GDM1 (cell line): ENCODE measurements at regions not wholly inside any gene's neighbourhood (a gene's known extent, or its start where the extent isn't known, plus 50 kb on each side); places are given as distances from the start of the nearest gene placed in this dataset.

Experiments used
- DNase-seq: peaks from one replicate; lab custom pipeline; 2025; lab: John Stamatoyannopoulos, UW

DNA sequence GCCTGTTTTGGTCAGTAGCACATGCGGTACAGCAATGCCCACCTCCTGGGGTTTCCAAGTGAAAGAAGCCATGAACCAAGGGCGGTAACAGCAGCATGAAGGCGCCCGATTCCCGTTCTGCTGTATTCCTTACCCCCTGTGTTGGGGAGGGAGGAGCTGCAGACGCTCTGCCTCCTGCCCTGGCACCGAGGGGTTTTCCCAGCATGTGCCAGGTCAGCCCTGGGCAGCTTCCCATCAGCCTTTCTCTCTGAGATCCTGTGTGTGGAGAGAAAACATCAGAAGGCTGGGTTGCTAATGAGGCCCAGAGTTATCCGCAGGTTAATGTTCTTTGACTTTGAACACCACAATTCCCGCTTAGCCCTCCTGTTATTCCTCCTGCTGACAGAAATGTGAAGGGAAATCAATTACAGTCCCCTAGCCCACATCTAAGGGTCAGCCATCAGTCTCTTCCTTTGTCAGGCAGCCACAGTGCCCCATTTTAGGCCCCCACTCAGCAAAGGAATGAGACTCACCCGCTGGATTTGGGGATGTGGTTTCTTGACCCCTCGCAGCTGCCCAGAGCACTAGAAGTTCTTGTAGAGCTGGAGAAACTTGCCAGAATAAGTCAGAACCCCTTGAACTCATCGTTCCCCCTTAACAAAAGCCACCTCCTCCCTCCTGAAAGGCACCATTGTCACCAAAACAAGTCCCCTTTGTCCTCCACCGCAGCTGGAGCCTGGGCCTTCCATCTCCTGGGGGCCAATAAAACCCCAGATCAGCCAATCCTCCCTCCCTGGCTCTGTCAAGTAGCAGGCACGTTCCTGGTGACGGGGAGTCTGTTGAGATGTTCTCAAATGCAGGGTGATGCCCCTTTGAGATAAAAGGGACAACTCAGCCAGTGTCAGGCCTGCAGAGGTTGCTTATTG is 168.5 kb downstream of the KATNIP start:
- DNase-seq: no peak

GRCh38 chr16:27719106-27719445 is 169.1 kb downstream of the KATNIP start:
- no peak for DNase-seq

GRCh38 chr16:27720731-27721530 is 171.0 kb downstream of the KATNIP start:
- no peak for DNase-seq

GRCh38 chr16:27721531-27722181 is 171.7 kb downstream of the KATNIP start:
- DNase-seq: no peak

- no peak for DNase-seq
These were observed 172.3 kb downstream of the KATNIP start for GRCh38 chr16:27722207-27722606.

- DNase-seq: no peak
These were observed 173.0 kb downstream of the KATNIP start for GRCh38 chr16:27722892-27723450.

GRCh38 chr16:27723711-27724481 is 174.0 kb downstream of the KATNIP start:
- no peak for DNase-seq

GRCh38 chr16:27724482-27725235 is 174.7 kb downstream of the KATNIP start:
- DNase-seq: no peak

GRCh38 chr16:27725236-27726000 is 175.5 kb downstream of the KATNIP start:
- no peak for DNase-seq

DNA sequence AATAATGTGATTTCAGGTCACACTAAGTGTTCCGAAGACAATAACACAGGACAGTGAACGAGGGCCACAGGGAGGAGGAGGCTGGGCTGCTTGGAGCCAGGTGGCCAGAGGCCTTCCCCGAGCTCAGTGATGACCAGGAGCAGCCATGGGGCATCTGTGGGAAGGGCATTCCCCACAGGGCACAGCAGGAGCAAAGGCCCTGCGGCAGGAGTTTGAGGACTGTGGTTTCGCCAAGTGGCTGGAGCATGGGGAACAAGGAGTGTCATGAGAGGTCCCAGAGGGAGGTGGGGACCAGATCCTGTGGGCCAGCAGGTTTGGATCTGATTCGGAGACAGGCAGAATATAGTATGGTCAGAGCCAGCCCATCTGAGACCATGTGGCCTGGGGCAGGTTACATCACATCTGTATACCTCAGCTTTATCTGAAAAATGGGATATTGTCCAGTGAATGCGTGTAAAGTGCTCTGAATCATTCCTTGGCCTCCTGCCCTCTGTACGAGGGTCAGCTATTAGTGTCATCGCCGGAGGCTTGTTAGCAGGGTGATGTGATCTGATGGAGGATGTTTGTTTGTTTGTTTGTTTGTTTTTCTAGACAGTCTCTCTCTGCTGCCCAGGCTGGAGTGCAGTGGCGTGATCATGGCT is 176.8 kb downstream of the KATNIP start:
- DNase-seq: no peak

GRCh38 chr16:27727941-27728340 is 178.0 kb downstream of the KATNIP start:
- DNase-seq: no peak

DNA sequence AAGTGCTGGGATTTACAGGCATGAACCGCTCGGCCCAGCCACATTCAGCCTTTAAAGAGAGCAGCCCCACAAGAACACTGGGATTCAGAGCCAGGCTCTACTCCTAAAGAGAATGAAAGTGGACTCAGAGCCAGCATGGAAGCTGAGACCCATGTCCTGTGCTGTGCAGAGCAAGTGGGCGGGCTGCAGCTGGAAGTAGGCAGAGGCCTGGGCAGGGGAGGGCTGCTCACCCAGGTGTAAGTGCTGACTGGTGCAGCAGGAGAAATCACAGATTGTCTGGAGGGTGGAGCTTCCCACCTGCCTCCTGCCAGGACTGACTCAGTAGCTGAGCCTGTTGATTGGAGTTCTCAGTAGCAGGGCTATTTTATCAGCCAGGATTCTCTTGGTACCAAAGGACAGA is 178.7 kb downstream of the KATNIP start:
- no peak for DNase-seq

- DNase-seq: peak; percentile 89
These were observed 179.8 kb downstream of the KATNIP start for GRCh38 chr16:27729516-27730304.

- DNase-seq: no peak
These were observed 180.8 kb downstream of the KATNIP start for GRCh38 chr16:27730661-27731210.

DNA sequence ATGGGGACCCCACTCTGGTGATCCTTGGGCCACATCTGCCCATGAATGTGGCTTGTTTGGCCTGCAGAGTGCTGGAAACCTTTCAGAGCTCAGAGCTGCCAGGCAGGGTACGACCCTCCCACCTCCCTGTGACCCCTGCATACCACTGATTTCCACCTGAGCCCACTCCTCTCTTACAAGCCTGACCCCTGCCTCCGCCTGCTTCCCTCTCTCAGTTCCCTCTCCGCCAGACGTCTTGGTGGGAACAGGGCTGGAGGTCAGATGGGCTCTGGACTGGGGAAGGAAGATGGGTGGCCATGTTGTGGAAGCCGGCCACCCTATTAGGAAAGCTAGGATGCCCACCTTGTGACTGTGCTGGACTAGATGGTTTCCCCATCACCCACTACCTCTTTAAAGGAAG is 185.1 kb downstream of the KATNIP start:
- DNase-seq: no peak

- DNase-seq: no peak
These were observed 186.5 kb downstream of the KATNIP start for GRCh38 chr16:27736431-27736830.

DNA sequence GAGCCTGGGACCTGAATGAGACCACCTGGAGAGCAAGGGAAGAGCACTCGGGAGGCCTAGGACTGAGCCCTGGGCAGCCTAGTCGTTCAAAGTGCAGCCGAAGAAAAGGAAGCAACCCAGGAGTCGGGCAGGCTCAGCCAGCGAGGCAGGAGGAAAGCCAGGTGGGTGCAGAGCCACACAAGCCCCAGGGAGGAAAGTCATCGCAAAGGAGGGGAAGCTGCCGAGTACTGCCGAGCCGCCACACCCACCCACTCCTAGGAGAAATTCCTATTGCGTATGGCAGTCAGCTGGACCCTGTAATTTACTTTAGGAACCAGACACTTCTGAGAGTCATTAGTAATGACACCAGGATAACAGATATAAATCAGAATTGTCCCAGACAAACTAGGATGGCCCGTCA is 187.6 kb downstream of the KATNIP start:
- DNase-seq: no peak
